HCT116 (cell line): ENCODE measurements at regions not wholly inside any gene's neighbourhood (a gene's known extent, or its start where the extent isn't known, plus 50 kb on each side); places are given as distances from the start of the nearest gene placed in this dataset.

Source experiments
- ATAC-seq: fragments of 200-7000 bp; cut with Tn5 transposase; 2 replicates; pipeline ENCODE4 v1.9.1; 2020; ENCODE audit warnings: mild to moderate bottlenecking, moderate library complexity
- BruUV-seq: library from RNA; stranded (reverse); fragments of 400-500 nt; replicated peaks from 2 replicates; lab custom pipeline; 2021; lab: Mats Ljungman, UMichigan
- CTCF ChIA-PET: fragments of 300-600 bp; sonication (Branson Sonifier 250); formaldehyde crosslinking; loops from one replicate; lab custom pipeline; 2021; ENCODE audit warnings: antibody characterized with exemption; lab: Charles Lee
- POLR2A ChIA-PET: fragments of 300-600, 350-600 bp; sonication (Branson Sonifier 250); formaldehyde crosslinking; loops from one replicate; lab custom pipeline; 2021; ENCODE audit warnings: antibody characterized with exemption; lab: Charles Lee
- RAD21 ChIA-PET, 2 experiments: fragments of 300-600 bp; sonication (Branson Sonifier 250); formaldehyde crosslinking; loops; one replicate each; lab custom pipeline; 2023; ENCODE audit warnings: low total read pairs in 2 of 2; ENCODE audit not compliant: uncharacterized antibody in 2 of 2, unreplicated experiment in 2 of 2, low non-redundant PET in 1 of 2; lab: Charles Lee
- DNase-seq: peaks from one replicate; pipeline ENCODE4 v3.0.0-alpha.2; 2010; ENCODE audit warnings: low read depth, low spot score
- H2AFZ ChIP-seq: fragments of 200-600 bp; shearing (Covaris generic), sonication (generic); 2 replicates; pipeline ENCODE4 v1.6.1; 2017; ENCODE audit warnings: low read depth, mixed run types, mixed read lengths, antibody characterized with exemption, low read length; ENCODE audit not compliant: poor library complexity, severe bottlenecking
- H3K27ac ChIP-seq: 2 replicates; pipeline ENCODE4 v1.5.1; 2012; ENCODE audit warnings: low read depth, low read length
- H3K27me3 ChIP-seq: fragments of 200-600 bp; sonication (generic); 2 replicates; pipeline ENCODE4 v1.6.1; 2016; ENCODE audit warnings: mixed run types, low read length, mixed read lengths; ENCODE audit not compliant: insufficient read depth
- H3K36me3 ChIP-seq, 2 experiments: fragments of 200-500 bp in 1 of 2; fragments of 200-600 bp in 1 of 2; sonication (Bioruptor generic) in 1 of 2; sonication (generic) in 1 of 2; 2 replicates each; pipeline versions ENCODE4 v1.5.1 to v1.6.1; 2014 to 2016; ENCODE audit warnings: low read length in 2 of 2, inconsistent platforms in 1 of 2, mixed read lengths in 1 of 2, mixed run types in 1 of 2; ENCODE audit not compliant: insufficient read depth in 2 of 2, control insufficient read depth in 1 of 2
- H3K4me1 ChIP-seq, 2 experiments: fragments of 200-600 bp in 1 of 2; sonication (generic) in 1 of 2; 2 replicates each; pipeline versions ENCODE4 v1.5.1 to v1.6.1; 2012 to 2017; ENCODE audit warnings: low read length in 2 of 2, inconsistent platforms in 1 of 2, mild to moderate bottlenecking in 1 of 2, mixed read lengths in 1 of 2, mixed run types in 1 of 2, moderate library complexity in 1 of 2; ENCODE audit not compliant: insufficient read depth in 2 of 2, control insufficient read depth in 1 of 2
- H3K4me2 ChIP-seq: fragments of 200-600 bp; sonication (generic); 2 replicates; pipeline ENCODE4 v1.6.1; 2017; ENCODE audit warnings: mixed run types, low read length, mixed read lengths
- H3K4me3 ChIP-seq, 2 experiments: fragments of 200-600 bp in 1 of 2; sonication (generic) in 1 of 2; replicated peaks in 1 of 2; 2 replicates each; pipeline ENCODE4 v1.5.1; 2011 to 2016; ENCODE audit warnings: low read length in 2 of 2, control low read depth in 1 of 2, low read depth in 1 of 2, mild to moderate bottlenecking in 1 of 2, mixed read lengths in 1 of 2, mixed run types in 1 of 2
- H3K79me2 ChIP-seq: fragments of 200-600 bp; sonication (generic); 2 replicates; pipeline ENCODE4 v1.6.1; 2017; ENCODE audit warnings: mild to moderate bottlenecking, mixed run types, low read length, moderate library complexity, mixed read lengths; ENCODE audit not compliant: insufficient read depth
- H3K9ac ChIP-seq: fragments of 200-600 bp; sonication (generic); 2 replicates; pipeline ENCODE4 v1.6.1; 2016; ENCODE audit warnings: low read length, mixed read lengths
- H3K9me2 ChIP-seq: fragments of 200-600 bp; sonication (generic), shearing (Covaris generic); 2 replicates; pipeline ENCODE4 v1.6.1; 2017; ENCODE audit warnings: mixed run types, mild to moderate bottlenecking, moderate library complexity; ENCODE audit not compliant: insufficient read depth
- H3K9me3 ChIP-seq, 2 experiments: fragments of 200-500 bp in 1 of 2; fragments of 200-600 bp in 1 of 2; sonication (Bioruptor generic) in 1 of 2; sonication (generic) in 1 of 2; 2 replicates each; pipeline ENCODE4 v1.6.1; 2014 to 2017; ENCODE audit warnings: low read length in 2 of 2, mixed read lengths in 2 of 2, inconsistent platforms in 1 of 2, low read depth in 1 of 2, mild to moderate bottlenecking in 1 of 2, mixed run types in 1 of 2, moderate library complexity in 1 of 2; ENCODE audit not compliant: control insufficient read depth in 1 of 2, insufficient read depth in 1 of 2
- H4K20me1 ChIP-seq: fragments of 200-600 bp; sonication (generic), shearing (Covaris generic); 2 replicates; pipeline ENCODE4 v1.6.1; 2017; ENCODE audit warnings: mixed run types, mild to moderate bottlenecking, moderate library complexity; ENCODE audit not compliant: insufficient read depth
- ATF3 ChIP-seq: IDR thresholded peaks from 2 replicates; pipeline ENCODE4 v1.6.1; 2012
- ELF1 ChIP-seq: IDR thresholded peaks from 2 replicates; pipeline ENCODE4 v1.6.1; 2012; ENCODE audit warnings: low read depth, borderline replicate concordance
- EZH2phosphoT487 ChIP-seq: fragments of 200-600 bp; IDR thresholded peaks from 2 replicates; pipeline ENCODE4 v1.6.1; 2018; ENCODE audit warnings: antibody characterized with exemption, borderline replicate concordance
- FOSL1 ChIP-seq: IDR thresholded peaks from 2 replicates; pipeline ENCODE4 v1.6.1; 2012; ENCODE audit warnings: low read depth
- REST ChIP-seq: IDR thresholded peaks from 2 replicates; pipeline ENCODE4 v1.6.1; 2012; ENCODE audit warnings: low read depth
- SRF ChIP-seq: IDR thresholded peaks from 2 replicates; pipeline ENCODE4 v1.6.1; 2012; ENCODE audit warnings: low read depth
- YY1 ChIP-seq: IDR thresholded peaks from 2 replicates; pipeline ENCODE4 v1.6.1; 2011; ENCODE audit warnings: low read length, low read depth, moderate library complexity, mild to moderate bottlenecking; ENCODE audit not compliant: insufficient replicate concordance; ENCODE audit errors: extremely low read depth
- ZBTB33 ChIP-seq: IDR thresholded peaks from 2 replicates; pipeline ENCODE4 v1.6.1; 2011; ENCODE audit warnings: mild to moderate bottlenecking, low read length, moderate library complexity; ENCODE audit not compliant: insufficient replicate concordance; ENCODE audit errors: extremely low read depth
- ZNF274 ChIP-seq: fragments of 200-500 bp; sonication (Bioruptor generic); IDR thresholded peaks from 2 replicates; pipeline ENCODE4 v1.6.1; 2014; ENCODE audit warnings: mild to moderate bottlenecking, low read depth, low read length, inconsistent platforms
- intact Hi-C: fragments of 100-400 bp; cut with micrococcal nuclease; formaldehyde crosslinking; loops from 2 replicates; pipeline ENCODE4 v1.10.0; 2022

DNA sequence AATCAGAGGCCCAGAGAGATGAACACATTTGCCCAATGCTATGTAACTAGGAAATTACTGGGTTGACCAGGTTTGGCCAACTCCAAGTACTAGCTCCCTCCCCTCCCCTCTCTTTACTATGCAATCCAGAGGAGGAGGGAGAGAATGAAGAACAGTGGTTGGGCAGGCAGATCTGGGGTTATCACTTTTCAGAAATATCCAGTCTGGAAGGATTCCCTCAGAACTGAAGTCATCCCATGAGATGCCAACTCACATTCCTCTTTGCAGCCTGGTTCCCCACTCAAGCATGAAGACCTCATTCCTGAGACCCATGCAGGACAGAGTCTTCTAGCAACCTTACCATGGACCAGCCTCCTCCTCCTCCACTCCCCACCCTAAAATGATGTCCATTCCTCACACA is 201.1 kb downstream of the TLE3 start:
- no peaks in the 10 kb centered on the region for H3K9me3 ChIP-seq
- no peak overlapping the region for H3K4me3 ChIP-seq
- ATAC-seq = no peak
- no peaks in the 10 kb centered on the region for H4K20me1 ChIP-seq
- H3K27ac ChIP-seq = no peak overlapping the region
- H2AFZ ChIP-seq = no peak overlapping the region
- CTCF ChIA-PET = no interaction called here
- H3K4me1 ChIP-seq = no peaks in the 10 kb centered on the region
- TF ChIP-seq EZH2phosphoT487 (no peak), REST (no peak), ZNF274 (no peak), SRF (no peak), ELF1 (no peak), YY1 (no peak), ZBTB33 (no peak), ATF3 (no peak), FOSL1 (no peak)
- TF ChIP-seq, all 23 proteins: peak for 0
- RAD21 ChIA-PET = no interaction called here
- no peak for DNase-seq
- intact Hi-C loops = no loop called here
- Histone ChIP-seq H3K27me3 (peaks cover 34% of the 10 kb centered on the region; the same call in 1 of the 2 replicates), H3K9ac (no peak overlapping the region), H3K79me2 (no peaks in the 10 kb centered on the region), H3K9me2 (no peaks in the 10 kb centered on the region), H3K36me3 (no peaks in the 10 kb centered on the region), H3K4me2 (no peak overlapping the region)
- POLR2A ChIA-PET = no interaction called here
- no TSS peak for BruUV-seq
